Testis (tissue), 2 donors: ENCODE measurements at regions not wholly inside any gene's neighbourhood (a gene's known extent, or its start where the extent isn't known, plus 50 kb on each side); places are given as distances from the start of the nearest gene placed in this dataset.

Experiments
- CTCF ChIP-seq, 3 experiments: fragments of 450-650 bp in 2 of 3; fragments of 200-600 bp in 1 of 3; sonication (generic) in 1 of 3; IDR thresholded peaks; one replicate each; pipeline ENCODE4 v1.5.1; 2016 to 2019; ENCODE audit warnings: antibody characterized with exemption in 3 of 3, mild to moderate bottlenecking in 2 of 3, moderate library complexity in 1 of 3
- POLR2A ChIP-seq: fragments of 450-650 bp; IDR thresholded peaks from one replicate; pipeline ENCODE4 v1.6.1; 2017; ENCODE audit warnings: antibody characterized with exemption, mild to moderate bottlenecking, moderate library complexity

- no peak for TF ChIP-seq CTCF (IDR thresholded peaks at IDR 0.05)
- no peak for TF ChIP-seq POLR2A
Measured at GRCh38 chr3:159378396-159379194, 576.7 kb downstream of the MFSD1 start.
